Testis (tissue), 2 donors: ENCODE measurements at regions not wholly inside any gene's neighbourhood (a gene's known extent, or its start where the extent isn't known, plus 50 kb on each side); places are given as distances from the start of the nearest gene placed in this dataset.

Experiments
- CTCF ChIP-seq, 3 experiments: fragments of 450-650 bp in 2 of 3; fragments of 200-600 bp in 1 of 3; sonication (generic) in 1 of 3; IDR thresholded peaks; one replicate each; pipeline ENCODE4 v1.5.1; 2016 to 2019; ENCODE audit warnings: antibody characterized with exemption in 3 of 3, mild to moderate bottlenecking in 2 of 3, moderate library complexity in 1 of 3
- POLR2A ChIP-seq: fragments of 450-650 bp; IDR thresholded peaks from one replicate; pipeline ENCODE4 v1.6.1; 2017; ENCODE audit warnings: antibody characterized with exemption, mild to moderate bottlenecking, moderate library complexity

GRCh38 chr7:1357601-1358271 is 101.5 kb downstream of the MICALL2 start:
- TF ChIP-seq CTCF (IDR thresholded peaks at IDR 0.05) (no peak), POLR2A (no peak)
